ENCODE measurements at regions not wholly inside any gene's neighbourhood (a gene's known extent, or its start where the extent isn't known, plus 50 kb on each side); places are given as distances from the start of the nearest gene placed in this dataset.

GRCh38 chr13:86172961-86173360, 373.7 kb upstream of the SLITRK6 start:
- TF ChIP-seq, protein P1, sequence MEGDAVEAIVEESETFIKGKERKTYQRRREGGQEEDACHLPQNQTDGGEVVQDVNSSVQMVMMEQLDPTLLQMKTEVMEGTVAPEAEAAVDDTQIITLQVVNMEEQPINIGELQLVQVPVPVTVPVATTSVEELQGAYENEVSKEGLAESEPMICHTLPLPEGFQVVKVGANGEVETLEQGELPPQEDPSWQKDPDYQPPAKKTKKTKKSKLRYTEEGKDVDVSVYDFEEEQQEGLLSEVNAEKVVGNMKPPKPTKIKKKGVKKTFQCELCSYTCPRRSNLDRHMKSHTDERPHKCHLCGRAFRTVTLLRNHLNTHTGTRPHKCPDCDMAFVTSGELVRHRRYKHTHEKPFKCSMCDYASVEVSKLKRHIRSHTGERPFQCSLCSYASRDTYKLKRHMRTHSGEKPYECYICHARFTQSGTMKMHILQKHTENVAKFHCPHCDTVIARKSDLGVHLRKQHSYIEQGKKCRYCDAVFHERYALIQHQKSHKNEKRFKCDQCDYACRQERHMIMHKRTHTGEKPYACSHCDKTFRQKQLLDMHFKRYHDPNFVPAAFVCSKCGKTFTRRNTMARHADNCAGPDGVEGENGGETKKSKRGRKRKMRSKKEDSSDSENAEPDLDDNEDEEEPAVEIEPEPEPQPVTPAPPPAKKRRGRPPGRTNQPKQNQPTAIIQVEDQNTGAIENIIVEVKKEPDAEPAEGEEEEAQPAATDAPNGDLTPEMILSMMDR (IDR thresholded peaks at IDR 0.05; ENCODE audit: low read depth, low read length): no peak
- Histone ChIP-seq H3K27me3 (ENCODE audit: insufficient read depth, low read depth, severe bottlenecking) (no peaks in the 10 kb centered on the region), H3K27ac (no peak overlapping the region), H3K9me3 (ENCODE audit: severe bottlenecking) (no peaks in the 10 kb centered on the region), H3K4me3 (ENCODE audit: low read depth, low read length) (no peak overlapping the region), H3K36me3 (no peaks in the 10 kb centered on the region)
- no peak for DNase-seq

DNA sequence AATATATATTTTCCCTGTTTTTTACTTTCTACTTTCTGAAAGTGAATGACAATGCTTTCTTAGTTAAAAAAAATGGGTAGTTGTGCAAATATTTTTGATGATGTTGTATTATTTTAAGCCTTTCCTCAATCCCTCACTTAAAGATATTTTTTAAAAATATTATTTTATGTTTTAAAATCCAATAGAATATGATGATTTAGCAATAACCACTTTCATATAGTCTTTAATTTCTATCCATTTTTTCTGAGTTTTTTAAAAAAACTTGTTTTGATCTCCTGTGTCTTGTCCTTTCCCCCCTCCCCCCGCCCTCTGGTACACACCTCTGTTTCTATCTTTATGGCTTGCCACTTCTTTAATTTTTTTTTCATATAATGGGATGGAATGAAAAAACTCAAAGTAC, 362.0 kb upstream of the SLITRK6 start:
- no peaks in the 10 kb centered on the region for H3K36me3 ChIP-seq
- TF ChIP-seq, protein P1 (IDR thresholded peaks at IDR 0.05; ENCODE audit: low read depth, low read length): no peak
- H3K9me3 ChIP-seq (ENCODE audit: severe bottlenecking): no peaks in the 10 kb centered on the region
- H3K27me3 ChIP-seq (ENCODE audit: insufficient read depth, low read depth, severe bottlenecking): no peaks in the 10 kb centered on the region
- H3K27ac ChIP-seq: no peak overlapping the region
- H3K4me3 ChIP-seq (ENCODE audit: low read depth, low read length): no peak overlapping the region
- DNase-seq: no peak

- TF ChIP-seq, protein P1 (IDR thresholded peaks at IDR 0.05; ENCODE audit: low read depth, low read length): no peak
- Histone ChIP-seq H3K9me3 (ENCODE audit: severe bottlenecking) (no peaks in the 10 kb centered on the region), H3K4me3 (ENCODE audit: low read depth, low read length) (no peak overlapping the region), H3K36me3 (no peaks in the 10 kb centered on the region), H3K27me3 (ENCODE audit: insufficient read depth, low read depth, severe bottlenecking) (no peaks in the 10 kb centered on the region), H3K27ac (no peak overlapping the region)
- DNase-seq: no peak
Measured at GRCh38 chr13:86155756-86156155, 356.5 kb upstream of the SLITRK6 start.

GRCh38 chr13:86142080-86142479, 342.9 kb upstream of the SLITRK6 start:
- no peaks in the 10 kb centered on the region for H3K27me3 ChIP-seq (ENCODE audit: insufficient read depth, low read depth, severe bottlenecking)
- H3K4me3 ChIP-seq (ENCODE audit: low read depth, low read length): no peak overlapping the region
- TF ChIP-seq, protein P1 (IDR thresholded peaks at IDR 0.05; ENCODE audit: low read depth, low read length): no peak
- H3K27ac ChIP-seq: no peak overlapping the region
- no peaks in the 10 kb centered on the region for H3K36me3 ChIP-seq
- no peaks in the 10 kb centered on the region for H3K9me3 ChIP-seq (ENCODE audit: severe bottlenecking)
- no peak for DNase-seq

GRCh38 chr13:86135856-86136255, 336.6 kb upstream of the SLITRK6 start:
- H3K9me3 ChIP-seq (ENCODE audit: severe bottlenecking): no peaks in the 10 kb centered on the region
- H3K27ac ChIP-seq: no peak overlapping the region
- no peak overlapping the region for H3K4me3 ChIP-seq (ENCODE audit: low read depth, low read length)
- DNase-seq: no peak
- H3K27me3 ChIP-seq (ENCODE audit: insufficient read depth, low read depth, severe bottlenecking): no peaks in the 10 kb centered on the region
- TF ChIP-seq, protein P1 (IDR thresholded peaks at IDR 0.05; ENCODE audit: low read depth, low read length): no peak
- no peaks in the 10 kb centered on the region for H3K36me3 ChIP-seq

DNA sequence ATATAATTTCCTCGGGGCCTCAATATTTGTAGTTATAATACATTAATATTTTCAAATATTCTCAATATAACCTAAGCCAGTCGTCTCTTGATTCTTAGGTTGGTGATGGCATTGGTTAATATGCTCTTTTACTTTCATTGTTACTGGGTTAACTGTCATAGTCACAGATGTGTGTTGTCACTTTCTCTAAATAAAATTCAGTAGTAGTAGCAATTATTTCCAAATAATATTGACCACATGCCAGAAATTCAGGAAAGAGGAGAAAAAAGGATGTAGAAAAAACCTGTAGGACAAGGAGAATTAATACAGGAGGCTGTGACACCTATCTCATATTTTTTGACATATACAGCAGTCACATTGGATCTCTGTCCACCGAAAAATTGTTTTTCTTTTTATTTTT, 322.7 kb upstream of the SLITRK6 start:
- Histone ChIP-seq H3K27ac (no peak overlapping the region), H3K4me3 (ENCODE audit: low read depth, low read length) (no peak overlapping the region), H3K36me3 (no peaks in the 10 kb centered on the region), H3K27me3 (ENCODE audit: insufficient read depth, low read depth, severe bottlenecking) (no peaks in the 10 kb centered on the region), H3K9me3 (ENCODE audit: severe bottlenecking) (no peaks in the 10 kb centered on the region)
- no peak for DNase-seq
- TF ChIP-seq, protein P1 (IDR thresholded peaks at IDR 0.05; ENCODE audit: low read depth, low read length): no peak

All from WERI-Rb-1 (cell line).